ENCODE measurements at regions not wholly inside any gene's neighbourhood (a gene's known extent, or its start where the extent isn't known, plus 50 kb on each side); places are given as distances from the start of the nearest gene placed in this dataset.

- TF ChIP-seq CTCF (conservative IDR thresholded peaks at IDR 0.05; ENCODE audit: low read depth, low read length), result no peak
- H3K27me3 ChIP-seq (ENCODE audit: insufficient read depth, low read depth), result no peaks in the 10 kb centered on the region
- H3K4me2 ChIP-seq, result no peak overlapping the region
- no peak overlapping the region for H3K4me3 ChIP-seq (IDR thresholded peaks at IDR 0.05; ENCODE audit: insufficient read depth, low read depth, low read length)
- H3K9ac ChIP-seq, result no peak overlapping the region
- H3K4me1 ChIP-seq (ENCODE audit: low read depth, poor library complexity, severe bottlenecking), result no peaks in the 10 kb centered on the region
- no peak overlapping the region for H3K27ac ChIP-seq
- no peaks in the 10 kb centered on the region for H3K79me2 ChIP-seq (ENCODE audit: insufficient read depth, low read depth)
- no peak overlapping the region for H2AFZ ChIP-seq (ENCODE audit: low read depth)
- no peaks in the 10 kb centered on the region for H3K36me3 ChIP-seq (ENCODE audit: insufficient read depth)
- no peaks in the 10 kb centered on the region for H4K20me1 ChIP-seq (ENCODE audit: insufficient read depth)
Observed at GRCh38 chr18:43533371-43533770, 256.1 kb upstream of the SYT4 start.

GRCh38 chr18:43534511-43534910 is 257.2 kb upstream of the SYT4 start:
- no peaks in the 10 kb centered on the region for H4K20me1 ChIP-seq (ENCODE audit: insufficient read depth)
- no peak overlapping the region for H3K4me3 ChIP-seq (IDR thresholded peaks at IDR 0.05; ENCODE audit: insufficient read depth, low read depth, low read length)
- no peak for TF ChIP-seq CTCF (conservative IDR thresholded peaks at IDR 0.05; ENCODE audit: low read depth, low read length)
- H3K9ac ChIP-seq, result no peak overlapping the region
- no peak overlapping the region for H3K27ac ChIP-seq
- H3K4me2 ChIP-seq, result no peak overlapping the region
- no peaks in the 10 kb centered on the region for H3K79me2 ChIP-seq (ENCODE audit: insufficient read depth, low read depth)
- H3K4me1 ChIP-seq (ENCODE audit: low read depth, poor library complexity, severe bottlenecking), result no peaks in the 10 kb centered on the region
- H3K27me3 ChIP-seq (ENCODE audit: insufficient read depth, low read depth), result no peaks in the 10 kb centered on the region
- no peaks in the 10 kb centered on the region for H3K36me3 ChIP-seq (ENCODE audit: insufficient read depth)
- H2AFZ ChIP-seq (ENCODE audit: low read depth), result no peak overlapping the region

- Histone ChIP-seq H3K27me3 (ENCODE audit: insufficient read depth, low read depth) (no peaks in the 10 kb centered on the region), H3K4me2 (no peak overlapping the region), H3K79me2 (ENCODE audit: insufficient read depth, low read depth) (no peaks in the 10 kb centered on the region), H3K4me1 (ENCODE audit: low read depth, poor library complexity, severe bottlenecking) (no peaks in the 10 kb centered on the region), H3K27ac (no peak overlapping the region), H4K20me1 (ENCODE audit: insufficient read depth) (no peaks in the 10 kb centered on the region), H2AFZ (ENCODE audit: low read depth) (no peak overlapping the region), H3K4me3 (IDR thresholded peaks at IDR 0.05; ENCODE audit: insufficient read depth, low read depth, low read length) (no peak overlapping the region), H3K9ac (no peak overlapping the region), H3K36me3 (ENCODE audit: insufficient read depth) (no peaks in the 10 kb centered on the region)
- no peak for TF ChIP-seq CTCF (conservative IDR thresholded peaks at IDR 0.05; ENCODE audit: low read depth, low read length)
Observed at GRCh38 chr18:43539862-43540261, 262.6 kb upstream of the SYT4 start.

- Histone ChIP-seq H3K4me2 (no peak overlapping the region), H4K20me1 (ENCODE audit: insufficient read depth) (no peaks in the 10 kb centered on the region), H2AFZ (ENCODE audit: low read depth) (no peak overlapping the region), H3K27ac (no peak overlapping the region), H3K36me3 (ENCODE audit: insufficient read depth) (no peaks in the 10 kb centered on the region), H3K27me3 (ENCODE audit: insufficient read depth, low read depth) (no peaks in the 10 kb centered on the region), H3K4me3 (IDR thresholded peaks at IDR 0.05; ENCODE audit: insufficient read depth, low read depth, low read length) (no peak overlapping the region), H3K79me2 (ENCODE audit: insufficient read depth, low read depth) (no peaks in the 10 kb centered on the region), H3K4me1 (ENCODE audit: low read depth, poor library complexity, severe bottlenecking) (no peaks in the 10 kb centered on the region), H3K9ac (no peak overlapping the region)
- TF ChIP-seq CTCF (conservative IDR thresholded peaks at IDR 0.05; ENCODE audit: low read depth, low read length), result no peak
Observed at GRCh38 chr18:43542016-43542415, 264.7 kb upstream of the SYT4 start.

GRCh38 chr18:43543236-43543635 is 265.9 kb upstream of the SYT4 start:
- H2AFZ ChIP-seq (ENCODE audit: low read depth), result no peak overlapping the region
- H3K79me2 ChIP-seq (ENCODE audit: insufficient read depth, low read depth), result no peaks in the 10 kb centered on the region
- no peaks in the 10 kb centered on the region for H3K27me3 ChIP-seq (ENCODE audit: insufficient read depth, low read depth)
- no peak overlapping the region for H3K4me3 ChIP-seq (IDR thresholded peaks at IDR 0.05; ENCODE audit: insufficient read depth, low read depth, low read length)
- H3K4me2 ChIP-seq, result no peak overlapping the region
- TF ChIP-seq CTCF (conservative IDR thresholded peaks at IDR 0.05; ENCODE audit: low read depth, low read length), result no peak
- no peaks in the 10 kb centered on the region for H3K4me1 ChIP-seq (ENCODE audit: low read depth, poor library complexity, severe bottlenecking)
- H3K27ac ChIP-seq, result no peak overlapping the region
- no peak overlapping the region for H3K9ac ChIP-seq
- H4K20me1 ChIP-seq (ENCODE audit: insufficient read depth), result no peaks in the 10 kb centered on the region
- no peaks in the 10 kb centered on the region for H3K36me3 ChIP-seq (ENCODE audit: insufficient read depth)

Data from KMS-11 (cell line).